ENCODE measurements at regions not wholly inside any gene's neighbourhood (a gene's known extent, or its start where the extent isn't known, plus 50 kb on each side); places are given as distances from the start of the nearest gene placed in this dataset.

GRCh38 chr6:148217921-148218320, 124.7 kb upstream of the SASH1 start:
- no peak for TF ChIP-seq CTCF (IDR thresholded peaks at IDR 0.05; ENCODE audit: low read depth, low read length, missing control alignments)
- DNase-seq (ENCODE audit: low read depth) = no peak

GRCh38 chr6:148218542-148219258, 123.9 kb upstream of the SASH1 start:
- DNase-seq (ENCODE audit: low read depth) = no peak
- no peak for TF ChIP-seq CTCF (IDR thresholded peaks at IDR 0.05; ENCODE audit: low read depth, low read length, missing control alignments)
- H3K4me3 ChIP-seq (ENCODE audit: low read depth, low read length) = no peak overlapping the region

More at GRCh38 chr6:148217921-148218320, 124.7 kb upstream of the SASH1 start:
- H3K4me3 ChIP-seq (ENCODE audit: low read depth, low read length) = no peak overlapping the region

- H3K4me3 ChIP-seq (ENCODE audit: low read depth, low read length) = no peak overlapping the region
- TF ChIP-seq CTCF (IDR thresholded peaks at IDR 0.05; ENCODE audit: low read depth, low read length, missing control alignments) = no peak
- no peak for DNase-seq (ENCODE audit: low read depth)
These were observed 121.2 kb upstream of the SASH1 start for GRCh38 chr6:148221196-148221979.

- DNase-seq (ENCODE audit: low read depth) = no peak
- H3K4me3 ChIP-seq (ENCODE audit: low read depth, low read length) = no peak overlapping the region
- no peak for TF ChIP-seq CTCF (IDR thresholded peaks at IDR 0.05; ENCODE audit: low read depth, low read length, missing control alignments)
These were observed 120.3 kb upstream of the SASH1 start for GRCh38 chr6:148222376-148222775.

DNA sequence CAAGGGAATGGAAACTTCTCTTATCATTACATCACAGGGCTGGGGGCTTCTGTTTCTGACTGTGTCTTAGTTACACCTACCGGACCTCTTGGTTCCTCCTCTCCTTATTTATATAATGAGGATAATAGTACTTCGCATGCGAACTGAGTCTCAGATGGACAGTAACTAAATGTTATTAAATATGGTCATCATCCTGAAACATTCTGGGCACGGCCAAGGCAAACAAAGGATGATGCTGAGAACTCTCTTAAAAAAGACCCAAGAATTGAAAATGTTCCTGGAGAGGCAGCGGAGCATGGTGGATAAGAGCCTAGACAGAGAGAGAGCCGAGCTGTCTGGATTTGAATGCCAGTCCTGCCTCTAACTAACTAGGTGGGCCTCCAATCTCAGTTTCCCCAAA, 119.8 kb upstream of the SASH1 start:
- H3K4me3 ChIP-seq (ENCODE audit: low read depth, low read length) = no peak overlapping the region
- no peak for DNase-seq (ENCODE audit: low read depth)
- TF ChIP-seq CTCF (IDR thresholded peaks at IDR 0.05; ENCODE audit: low read depth, low read length, missing control alignments) = no peak

- DNase-seq (ENCODE audit: low read depth) = no peak
- no peak overlapping the region for H3K4me3 ChIP-seq (ENCODE audit: low read depth, low read length)
- TF ChIP-seq CTCF (IDR thresholded peaks at IDR 0.05; ENCODE audit: low read depth, low read length, missing control alignments) = no peak
These were observed 119.2 kb upstream of the SASH1 start for GRCh38 chr6:148223424-148223842.

All from GM12864 (cell line).